ENCODE measurements at regions not wholly inside any gene's neighbourhood (a gene's known extent, or its start where the extent isn't known, plus 50 kb on each side); places are given as distances from the start of the nearest gene placed in this dataset.

- Histone ChIP-seq H3K4me1 (ENCODE audit: control insufficient read depth, insufficient read depth, low read length) (no peaks in the 10 kb centered on the region), H3K9ac (ENCODE audit: extremely low read depth, low read length, poor library complexity, severe bottlenecking) (no peak overlapping the region), H3K27ac (ENCODE audit: low read depth, low read length) (no peak overlapping the region), H3K27me3 (ENCODE audit: control insufficient read depth, insufficient read depth, low read length, poor library complexity, severe bottlenecking) (no peaks in the 10 kb centered on the region), H3K36me3 (ENCODE audit: control insufficient read depth, insufficient read depth, low read length) (no peaks in the 10 kb centered on the region), H3K4me3 (ENCODE audit: low read length) (no peak overlapping the region), H3K9me3 (ENCODE audit: control insufficient read depth, low read length) (peaks cover 15% of the 10 kb centered on the region)
- no peak for DNase-seq
- no peaks in the 10 kb centered on the region for H3K27me3 Mint-ChIP-seq (ENCODE audit: insufficient read depth)
- H3K4me3 Mint-ChIP-seq, result no peak overlapping the region
- no peak overlapping the region for H3K27ac Mint-ChIP-seq
- TF ChIP-seq, protein P1, sequence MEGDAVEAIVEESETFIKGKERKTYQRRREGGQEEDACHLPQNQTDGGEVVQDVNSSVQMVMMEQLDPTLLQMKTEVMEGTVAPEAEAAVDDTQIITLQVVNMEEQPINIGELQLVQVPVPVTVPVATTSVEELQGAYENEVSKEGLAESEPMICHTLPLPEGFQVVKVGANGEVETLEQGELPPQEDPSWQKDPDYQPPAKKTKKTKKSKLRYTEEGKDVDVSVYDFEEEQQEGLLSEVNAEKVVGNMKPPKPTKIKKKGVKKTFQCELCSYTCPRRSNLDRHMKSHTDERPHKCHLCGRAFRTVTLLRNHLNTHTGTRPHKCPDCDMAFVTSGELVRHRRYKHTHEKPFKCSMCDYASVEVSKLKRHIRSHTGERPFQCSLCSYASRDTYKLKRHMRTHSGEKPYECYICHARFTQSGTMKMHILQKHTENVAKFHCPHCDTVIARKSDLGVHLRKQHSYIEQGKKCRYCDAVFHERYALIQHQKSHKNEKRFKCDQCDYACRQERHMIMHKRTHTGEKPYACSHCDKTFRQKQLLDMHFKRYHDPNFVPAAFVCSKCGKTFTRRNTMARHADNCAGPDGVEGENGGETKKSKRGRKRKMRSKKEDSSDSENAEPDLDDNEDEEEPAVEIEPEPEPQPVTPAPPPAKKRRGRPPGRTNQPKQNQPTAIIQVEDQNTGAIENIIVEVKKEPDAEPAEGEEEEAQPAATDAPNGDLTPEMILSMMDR (conservative IDR thresholded peaks at IDR 0.05), result no peak
- H3K4me1 Mint-ChIP-seq, result no peaks in the 10 kb centered on the region
- H3K9me3 Mint-ChIP-seq, result peaks cover 2% of the 10 kb centered on the region
- H3K36me3 Mint-ChIP-seq (ENCODE audit: low read depth), result no peaks in the 10 kb centered on the region
- WGBS, 2 experiments (ENCODE audit: insufficient coverage in 1 of 2, insufficient read length in 1 of 2), result 94 to 98% methylated on average over 11 of the region's 11 CpGs
Measured at GRCh38 chr5:72604111-72604797, 97.0 kb upstream of the ZNF366 start.

DNA sequence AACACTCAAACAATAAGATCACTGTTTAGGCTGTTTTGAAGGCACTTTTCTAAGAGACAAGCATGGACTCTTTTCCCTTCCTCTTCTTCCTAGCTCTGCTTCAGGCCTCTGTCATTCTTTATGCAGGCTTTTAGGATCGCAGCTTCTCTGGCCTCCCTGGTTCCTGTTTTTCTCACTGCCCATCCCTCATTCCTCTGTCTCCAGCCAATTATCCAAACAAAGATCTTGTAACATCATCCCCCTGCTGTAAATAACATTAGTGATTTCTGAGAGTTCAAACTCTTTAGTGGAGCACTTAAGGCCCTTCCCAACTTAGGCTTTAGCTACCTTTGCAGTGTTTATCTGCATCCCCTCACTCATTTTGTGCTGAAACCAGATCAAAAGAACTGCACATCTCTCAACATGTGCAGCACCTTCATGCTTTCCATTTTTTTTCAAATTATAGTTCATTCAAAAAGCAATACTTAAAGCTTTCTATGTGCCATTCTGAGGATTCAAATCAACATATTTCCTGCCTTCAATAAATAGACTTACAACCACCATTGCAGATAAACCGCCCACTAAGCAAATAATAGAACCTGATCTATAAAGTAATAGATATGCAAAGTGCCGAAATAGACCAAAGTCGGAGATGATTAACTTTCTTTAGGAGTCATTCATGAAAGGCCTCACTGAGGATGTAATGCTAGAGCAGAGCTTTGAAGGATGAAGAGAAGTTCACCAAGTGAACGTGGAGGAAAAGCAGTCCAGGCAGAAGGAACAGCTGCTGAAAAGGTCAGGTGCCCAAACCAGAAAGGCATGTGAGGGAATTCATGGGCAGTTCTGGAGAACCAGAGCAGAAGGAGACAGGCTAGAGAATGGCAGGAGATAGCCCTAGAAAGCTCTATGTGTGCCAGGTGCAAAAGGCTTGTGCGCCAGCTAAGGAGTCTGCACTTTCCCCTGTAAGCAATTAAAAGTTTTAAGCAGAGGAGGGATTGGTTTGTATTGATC, 95.8 kb upstream of the ZNF366 start:
- Histone ChIP-seq H3K27me3 (ENCODE audit: control insufficient read depth, insufficient read depth, low read length, poor library complexity, severe bottlenecking) (no peaks in the 10 kb centered on the region), H3K9me3 (ENCODE audit: control insufficient read depth, low read length) (peaks cover 23% of the 10 kb centered on the region), H3K4me3 (ENCODE audit: low read length) (no peak overlapping the region), H3K27ac (ENCODE audit: low read depth, low read length) (no peak overlapping the region), H3K9ac (ENCODE audit: extremely low read depth, low read length, poor library complexity, severe bottlenecking) (no peak overlapping the region), H3K4me1 (ENCODE audit: control insufficient read depth, insufficient read depth, low read length) (no peaks in the 10 kb centered on the region), H3K36me3 (ENCODE audit: control insufficient read depth, insufficient read depth, low read length) (no peaks in the 10 kb centered on the region)
- H3K36me3 Mint-ChIP-seq (ENCODE audit: low read depth), result no peaks in the 10 kb centered on the region
- no peaks in the 10 kb centered on the region for H3K27me3 Mint-ChIP-seq (ENCODE audit: insufficient read depth)
- TF ChIP-seq, protein P1 (conservative IDR thresholded peaks at IDR 0.05), result no peak
- H3K27ac Mint-ChIP-seq, result no peak overlapping the region
- no peaks in the 10 kb centered on the region for H3K4me1 Mint-ChIP-seq
- H3K4me3 Mint-ChIP-seq, result no peak overlapping the region
- 93 to 94% methylated on average over 4 to 6 of the region's 6 CpGs for WGBS, 2 experiments (ENCODE audit: insufficient coverage in 1 of 2, insufficient read length in 1 of 2)
- peaks cover 14% of the 10 kb centered on the region for H3K9me3 Mint-ChIP-seq
- DNase-seq, result no peak

GRCh38 chr5:72601861-72602260, 94.7 kb upstream of the ZNF366 start:
- Histone ChIP-seq H3K9me3 (ENCODE audit: control insufficient read depth, low read length) (peaks cover 23% of the 10 kb centered on the region), H3K9ac (ENCODE audit: extremely low read depth, low read length, poor library complexity, severe bottlenecking) (no peak overlapping the region), H3K27me3 (ENCODE audit: control insufficient read depth, insufficient read depth, low read length, poor library complexity, severe bottlenecking) (no peaks in the 10 kb centered on the region), H3K27ac (ENCODE audit: low read depth, low read length) (no peak overlapping the region), H3K4me1 (ENCODE audit: control insufficient read depth, insufficient read depth, low read length) (peaks cover 8% of the 10 kb centered on the region), H3K36me3 (ENCODE audit: control insufficient read depth, insufficient read depth, low read length) (no peaks in the 10 kb centered on the region), H3K4me3 (ENCODE audit: low read length) (no peak overlapping the region)
- 92% methylated on average over 1 of the region's 1 CpG; no CpG with 5 or more reads in 1 of the 2 experiments for WGBS, 2 experiments (ENCODE audit: insufficient coverage in 1 of 2, insufficient read length in 1 of 2)
- Mint-ChIP-seq H3K4me3 (no peak overlapping the region), H3K27ac (no peak overlapping the region), H3K4me1 (peaks cover 9% of the 10 kb centered on the region), H3K36me3 (ENCODE audit: low read depth) (no peaks in the 10 kb centered on the region), H3K9me3 (peaks cover 14% of the 10 kb centered on the region), H3K27me3 (ENCODE audit: insufficient read depth) (no peaks in the 10 kb centered on the region)
- TF ChIP-seq, protein P1 (conservative IDR thresholded peaks at IDR 0.05), result no peak
- DNase-seq, result no peak
